CD1c-positive myeloid dendritic cell (primary cell): ENCODE measurements at regions not wholly inside any gene's neighbourhood (a gene's known extent, or its start where the extent isn't known, plus 50 kb on each side); places are given as distances from the start of the nearest gene placed in this dataset.
"Not testable (repeated sequence)": the region's sequence is repeated elsewhere in the genome, so short reads cannot be mapped to it uniquely, and the experiment has no call there.

Source experiments
- DNase-seq: peaks from one replicate; pipeline ENCODE4 v3.0.0-alpha.2; 2016; ENCODE audit errors: extremely low spot score

DNA sequence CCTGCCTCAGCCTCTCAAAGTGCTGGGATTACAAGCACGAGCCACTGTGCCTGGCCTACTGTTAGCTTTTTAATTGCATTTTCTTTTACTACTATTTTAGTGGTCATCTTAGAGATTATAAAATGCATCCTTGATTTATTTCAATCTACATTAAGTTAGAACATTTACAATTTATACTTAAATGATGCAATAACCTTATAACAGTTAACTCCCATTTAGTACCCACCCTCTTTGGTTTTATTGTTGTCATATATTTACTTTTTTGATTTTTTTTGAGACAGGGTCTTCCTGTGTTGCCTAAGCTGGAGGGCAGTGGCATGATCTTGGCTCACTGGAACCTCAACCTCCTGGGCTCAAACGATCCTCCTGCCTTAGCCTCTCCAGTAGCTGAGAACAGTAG, 77.3 kb downstream of the PPCDC start:
- DNase-seq: no peak

GRCh38 chr15:75104804-75105557, 81.6 kb downstream of the PPCDC start:
- peak; percentile 92 for DNase-seq

DNA sequence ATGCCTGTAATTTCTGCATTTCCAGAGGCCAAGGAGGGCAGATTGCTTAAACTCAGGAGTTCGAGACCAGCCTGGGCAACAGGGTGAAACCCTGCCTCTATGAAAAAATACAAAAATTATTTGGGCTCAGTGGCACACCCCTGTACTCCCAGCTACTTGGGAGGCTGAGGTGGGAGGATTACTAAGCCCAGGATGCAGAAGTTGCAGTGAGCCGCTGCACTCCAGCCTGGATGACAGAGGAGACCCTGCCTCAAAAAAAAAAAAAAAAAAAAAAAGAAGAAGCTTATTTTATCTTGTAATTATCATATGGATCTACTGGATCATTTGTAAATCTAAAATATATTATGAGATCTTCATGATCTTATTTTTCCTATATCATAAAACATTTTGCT, 84.1 kb downstream of the PPCDC start:
- no peak for DNase-seq

DNA sequence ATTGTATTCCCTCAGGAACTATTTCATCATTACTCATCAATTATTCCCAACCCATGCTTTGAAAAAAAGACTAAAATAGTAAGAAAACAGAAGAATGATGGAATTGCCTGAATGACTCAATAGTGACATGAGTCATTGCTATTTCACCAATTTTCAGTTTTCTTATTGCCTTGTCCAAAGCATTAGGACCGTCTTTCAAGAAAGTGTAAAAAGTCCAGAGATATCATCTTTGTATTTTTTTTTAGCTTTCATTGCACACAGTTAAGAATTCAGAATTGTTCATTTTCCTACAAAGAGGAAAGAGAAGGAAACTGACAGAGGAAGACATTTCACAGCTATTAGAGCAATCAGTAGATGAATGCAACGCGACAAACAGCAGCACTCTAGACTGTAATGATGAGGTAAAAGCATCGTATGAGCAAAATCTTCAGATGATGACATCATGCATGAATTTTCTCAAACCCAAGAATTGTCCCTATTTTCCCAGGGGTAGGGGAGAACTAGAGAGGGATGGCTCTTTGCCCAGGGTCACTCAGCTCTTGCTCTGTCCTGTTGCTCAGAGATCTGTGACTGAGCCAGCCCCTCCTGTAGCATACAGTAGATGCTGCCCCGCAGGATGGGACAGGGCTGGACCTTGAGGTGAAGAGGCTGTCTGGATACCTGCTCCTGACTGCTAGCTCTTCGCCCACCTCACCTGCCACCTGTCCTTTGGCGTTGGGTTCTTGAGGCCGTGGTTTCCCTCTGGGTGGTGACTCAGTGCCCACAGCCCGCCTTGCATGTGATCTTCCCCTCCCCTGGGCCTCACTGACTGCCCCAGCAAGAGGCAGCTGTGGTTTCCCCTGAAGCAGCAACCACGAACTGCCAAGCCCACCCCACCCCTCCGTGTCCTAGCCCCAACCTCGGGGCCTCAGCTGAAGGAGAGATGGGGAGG, 84.8 kb downstream of the PPCDC start:
- peak; percentile 79 for DNase-seq

- no peak for DNase-seq
These were observed 85.8 kb downstream of the PPCDC start for GRCh38 chr15:75109021-75109735.

GRCh38 chr15:75109736-75110130, 86.3 kb downstream of the PPCDC start:
- peak; percentile 30 for DNase-seq

DNA sequence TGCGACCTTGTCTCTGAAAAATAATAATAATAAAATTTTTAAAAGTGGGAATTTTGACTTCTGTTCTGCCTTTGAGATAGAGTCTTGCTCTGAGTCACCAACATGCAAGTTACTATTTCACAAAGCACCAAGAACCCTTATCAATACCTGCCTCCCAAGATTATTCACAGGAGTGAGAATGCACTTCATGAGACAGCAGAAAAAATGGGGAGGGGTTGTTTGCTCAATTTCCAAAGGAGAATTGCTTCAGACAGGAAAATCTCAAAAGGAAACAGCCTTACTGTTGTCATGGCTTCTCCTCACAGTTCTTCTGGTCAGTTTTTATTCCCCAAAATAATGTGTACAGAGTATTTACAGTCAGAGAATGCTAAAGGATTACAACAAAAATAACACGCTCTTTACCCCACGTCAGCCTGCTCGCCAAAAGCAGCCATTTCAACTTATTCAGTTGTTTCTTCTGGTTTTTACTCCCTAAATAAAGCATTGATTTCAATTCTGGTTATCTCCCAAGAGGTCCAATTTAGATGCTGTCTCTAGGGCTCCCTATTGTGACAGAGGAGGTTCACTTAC, 89.0 kb downstream of the PPCDC start:
- peak; percentile 61 for DNase-seq

- DNase-seq: peak; percentile 92
These were observed 88.7 kb upstream of the C15orf39 start for GRCh38 chr15:75112848-75113492.

- no peak for DNase-seq
These were observed 87.4 kb upstream of the C15orf39 start for GRCh38 chr15:75114327-75114726.

GRCh38 chr15:75114796-75115195, 86.9 kb upstream of the C15orf39 start:
- DNase-seq: no peak

- not testable (repeated sequence) for DNase-seq
These were observed 86.2 kb upstream of the C15orf39 start for GRCh38 chr15:75115411-75115913.

GRCh38 chr15:75116143-75116542, 85.5 kb upstream of the C15orf39 start:
- not testable (repeated sequence) for DNase-seq

DNA sequence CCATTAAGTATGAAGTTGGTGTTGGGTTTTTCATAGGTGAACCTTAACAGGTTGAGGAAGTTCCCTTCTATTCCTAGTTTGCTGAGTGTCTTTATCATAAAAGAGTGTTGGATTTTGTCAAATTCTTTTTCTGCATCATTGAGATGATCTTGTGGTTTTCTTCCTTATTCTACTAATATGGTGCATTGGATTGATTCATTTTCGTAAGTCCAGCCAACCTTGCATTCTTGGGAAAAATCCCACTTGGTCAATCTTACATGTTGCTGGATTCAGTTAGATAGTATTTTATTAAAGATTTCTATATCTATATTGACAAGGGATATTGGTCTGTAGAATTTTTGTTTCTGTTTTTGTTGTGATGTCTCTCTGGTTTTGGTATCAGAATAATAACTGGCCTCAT, 83.7 kb upstream of the C15orf39 start:
- DNase-seq: no peak

DNA sequence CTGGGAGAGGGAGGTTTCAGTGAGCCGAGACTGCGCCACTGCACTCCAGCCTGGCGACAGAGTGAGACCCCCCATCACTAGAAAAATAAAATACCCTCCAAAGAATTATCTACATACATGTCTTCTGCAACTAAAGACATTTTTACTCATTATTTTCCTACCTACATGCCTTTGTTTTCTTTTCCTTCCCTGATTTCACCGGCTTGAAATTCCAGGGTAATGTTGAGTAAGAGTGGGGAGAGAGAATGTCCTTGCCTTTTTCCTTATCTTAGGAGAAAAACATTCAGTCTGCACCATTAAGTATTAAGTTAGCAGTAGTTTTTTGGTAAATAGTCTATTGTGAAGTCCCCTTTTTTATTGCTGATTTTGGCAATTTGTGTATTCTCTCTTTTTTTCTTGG, 82.4 kb upstream of the C15orf39 start:
- DNase-seq: not testable (repeated sequence)

DNA sequence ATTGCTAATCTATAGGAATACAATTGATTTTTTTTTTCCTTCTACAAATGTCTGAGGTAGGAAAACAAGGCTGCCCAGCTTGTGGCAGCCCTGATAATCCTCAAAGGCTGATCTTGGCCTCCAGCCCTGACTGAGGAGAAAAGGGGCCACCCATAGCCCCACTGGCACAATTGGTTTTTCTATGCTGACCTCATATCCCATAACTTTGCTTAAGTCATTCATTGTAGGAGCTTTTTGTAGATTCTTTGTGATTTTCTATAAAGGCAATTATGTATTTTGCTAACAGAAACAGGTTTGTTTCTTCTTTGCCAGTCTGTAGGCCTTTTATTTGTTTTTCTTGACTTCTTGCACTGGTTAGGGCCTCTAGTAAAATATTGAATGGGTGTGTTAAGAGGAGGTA, 80.2 kb upstream of the C15orf39 start:
- DNase-seq: no peak

GRCh38 chr15:75123395-75123794, 78.3 kb upstream of the C15orf39 start:
- DNase-seq: no peak

- not testable (repeated sequence) for DNase-seq
These were observed 77.4 kb upstream of the C15orf39 start for GRCh38 chr15:75124278-75124677.

DNA sequence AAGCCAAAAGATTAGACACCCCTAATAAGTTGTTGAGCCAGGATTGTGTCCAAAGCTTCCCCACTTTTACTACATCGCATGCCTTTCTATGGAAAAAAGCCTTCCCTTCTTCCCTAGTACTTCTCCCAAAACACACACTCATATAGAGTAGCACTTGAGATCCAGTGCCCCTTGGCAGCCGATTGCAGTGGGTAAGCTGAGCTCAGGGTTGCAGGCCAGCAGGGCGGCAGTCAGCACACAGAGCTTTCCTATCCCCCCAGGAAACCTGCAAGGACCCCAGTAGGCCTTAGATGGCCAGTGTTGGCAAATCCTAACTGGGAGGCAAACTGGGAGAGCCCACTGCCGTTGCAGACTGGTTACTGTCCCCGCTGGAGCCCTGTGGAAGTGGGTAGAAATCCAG, 75.7 kb upstream of the C15orf39 start:
- DNase-seq: no peak

- no peak for DNase-seq
These were observed 74.7 kb upstream of the C15orf39 start for GRCh38 chr15:75126864-75127580.

- DNase-seq: no peak
These were observed 71.9 kb upstream of the C15orf39 start for GRCh38 chr15:75129788-75130187.

DNA sequence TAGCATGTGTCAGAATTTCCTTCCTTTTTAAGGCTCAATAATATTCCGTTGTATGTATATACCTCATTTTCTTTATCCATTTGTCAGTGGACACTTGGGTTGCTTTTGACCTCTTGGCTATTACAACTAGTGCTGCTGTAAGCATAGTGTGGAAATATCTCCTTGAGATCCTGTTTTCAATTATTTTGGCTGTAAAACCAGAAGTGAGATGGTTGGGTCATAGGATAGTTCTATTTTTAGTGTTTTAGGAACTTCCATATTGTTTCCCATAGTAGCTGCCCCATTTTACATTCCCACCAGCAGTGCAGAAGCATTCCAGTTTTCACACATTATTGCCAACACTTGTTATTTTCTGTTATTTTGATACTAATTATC, 70.4 kb upstream of the C15orf39 start:
- peak; percentile 90 for DNase-seq
